ENCODE measurements at regions not wholly inside any gene's neighbourhood (a gene's known extent, or its start where the extent isn't known, plus 50 kb on each side); places are given as distances from the start of the nearest gene placed in this dataset.

DNA sequence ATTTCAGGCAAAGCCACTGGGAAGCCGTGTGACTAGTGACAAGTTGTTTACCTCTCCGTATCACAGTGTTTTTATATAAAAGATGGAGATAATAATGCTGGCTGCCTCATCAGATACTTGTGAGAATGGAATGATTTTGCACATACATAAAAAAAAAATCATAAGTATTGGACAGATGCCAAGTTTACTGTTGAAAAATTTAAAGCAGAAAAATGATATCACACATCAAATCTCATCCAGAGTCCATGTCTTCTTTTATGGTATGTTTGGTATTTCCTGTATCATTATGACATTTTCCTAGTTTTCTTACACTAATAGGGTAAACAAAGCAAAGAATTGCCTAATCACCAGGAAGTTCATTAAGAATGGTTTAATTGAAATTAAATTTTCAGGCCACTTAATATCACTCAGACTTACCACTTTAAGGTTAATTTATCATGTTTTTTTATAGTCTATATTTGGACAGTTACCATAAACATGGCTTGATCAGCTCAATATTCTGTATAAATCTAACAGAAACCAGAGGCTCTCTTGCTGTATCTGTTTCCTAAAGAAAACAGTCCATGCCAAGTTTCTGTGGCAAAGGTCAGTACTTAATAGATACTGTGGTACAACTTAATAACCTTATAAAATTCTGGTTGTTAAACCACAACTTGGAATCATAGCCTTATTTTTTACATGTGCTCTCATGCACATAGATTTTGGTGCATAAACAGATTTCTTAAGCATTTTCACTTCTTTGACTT is 656.5 kb upstream of the RIOK2 start:
- TF ChIP-seq, protein P1, sequence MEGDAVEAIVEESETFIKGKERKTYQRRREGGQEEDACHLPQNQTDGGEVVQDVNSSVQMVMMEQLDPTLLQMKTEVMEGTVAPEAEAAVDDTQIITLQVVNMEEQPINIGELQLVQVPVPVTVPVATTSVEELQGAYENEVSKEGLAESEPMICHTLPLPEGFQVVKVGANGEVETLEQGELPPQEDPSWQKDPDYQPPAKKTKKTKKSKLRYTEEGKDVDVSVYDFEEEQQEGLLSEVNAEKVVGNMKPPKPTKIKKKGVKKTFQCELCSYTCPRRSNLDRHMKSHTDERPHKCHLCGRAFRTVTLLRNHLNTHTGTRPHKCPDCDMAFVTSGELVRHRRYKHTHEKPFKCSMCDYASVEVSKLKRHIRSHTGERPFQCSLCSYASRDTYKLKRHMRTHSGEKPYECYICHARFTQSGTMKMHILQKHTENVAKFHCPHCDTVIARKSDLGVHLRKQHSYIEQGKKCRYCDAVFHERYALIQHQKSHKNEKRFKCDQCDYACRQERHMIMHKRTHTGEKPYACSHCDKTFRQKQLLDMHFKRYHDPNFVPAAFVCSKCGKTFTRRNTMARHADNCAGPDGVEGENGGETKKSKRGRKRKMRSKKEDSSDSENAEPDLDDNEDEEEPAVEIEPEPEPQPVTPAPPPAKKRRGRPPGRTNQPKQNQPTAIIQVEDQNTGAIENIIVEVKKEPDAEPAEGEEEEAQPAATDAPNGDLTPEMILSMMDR (IDR thresholded peaks at IDR 0.05; ENCODE audit: insufficient read depth, low read length): no peak
- TF ChIP-seq POLR2AphosphoS5 (IDR thresholded peaks at IDR 0.05; ENCODE audit: low read depth): no peak
